Naive thymus-derived CD4-positive, alpha-beta T cell (primary cell): ENCODE measurements at regions not wholly inside any gene's neighbourhood (a gene's known extent, or its start where the extent isn't known, plus 50 kb on each side); places are given as distances from the start of the nearest gene placed in this dataset.

Source experiments
- ATAC-seq: fragments of 150-1000 bp; cut with Tn5 transposase; 2 replicates; pipeline ENCODE4 v1.10.0; 2021; ENCODE audit warnings: mild to moderate bottlenecking, moderate library complexity
- CTCF ChIA-PET: fragments of 350-600 bp; sonication (Branson Sonifier 250); formaldehyde crosslinking; loops from one replicate; lab custom pipeline; 2021; ENCODE audit warnings: antibody characterized with exemption; lab: Charles Lee
- POLR2A ChIA-PET: fragments of 350-600 bp; sonication (Branson Sonifier 250); formaldehyde crosslinking; loops from one replicate; lab custom pipeline; 2021; ENCODE audit warnings: antibody characterized with exemption, inconsistent platforms; lab: Charles Lee
- DNase-seq, 9 donors: peaks; one replicate each; pipeline versions ENCODE4 v3.0.0 to v3.0.0-alpha.2; 2020 to 2022; ENCODE audit warnings: mixed read lengths in 1 of 9
- H3K27ac ChIP-seq: one replicate; pipeline ENCODE4 v1.7.0; 2013; ENCODE audit warnings: mild to moderate bottlenecking, low read depth, low read length, moderate library complexity
- H3K27me3 ChIP-seq, 2 donors: one replicate each; pipeline ENCODE4 v1.7.0; 2013; ENCODE audit warnings: low read length in 2 of 2, mild to moderate bottlenecking in 2 of 2, moderate library complexity in 2 of 2; ENCODE audit not compliant: control insufficient read depth in 2 of 2, insufficient read depth in 2 of 2
- H3K36me3 ChIP-seq, 3 experiments: 1 replicate in 2 of 3; 2 replicates in 1 of 3; pipeline ENCODE4 v1.7.0; 2013; ENCODE audit warnings: low read length in 3 of 3, mild to moderate bottlenecking in 3 of 3, moderate library complexity in 1 of 3; ENCODE audit not compliant: insufficient read depth in 3 of 3, control insufficient read depth in 2 of 3
- H3K4me1 ChIP-seq, 2 donors: one replicate each; pipeline ENCODE4 v1.7.0; 2013; ENCODE audit warnings: low read length in 2 of 2, mild to moderate bottlenecking in 2 of 2, moderate library complexity in 1 of 2; ENCODE audit not compliant: control insufficient read depth in 2 of 2, insufficient read depth in 2 of 2
- H3K4me3 ChIP-seq: 2 replicates; pipeline ENCODE4 v1.7.0; 2013; ENCODE audit warnings: mild to moderate bottlenecking, low read length
- H3K9me3 ChIP-seq, 3 experiments: 1 replicate in 2 of 3; 2 replicates in 1 of 3; pipeline ENCODE4 v1.7.0; 2013; ENCODE audit warnings: low read length in 3 of 3; ENCODE audit not compliant: control insufficient read depth in 2 of 3
- H3K27ac Mint-ChIP-seq, 9 donors: one replicate each; pipeline ENCODE4 v1.8.0; 2020 to 2022; ENCODE audit warnings: mixed read lengths in 9 of 9, mild to moderate bottlenecking in 8 of 9, moderate library complexity in 5 of 9, inconsistent platforms in 2 of 9
- H3K27me3 Mint-ChIP-seq, 5 donors: one replicate each; pipeline ENCODE4 v1.8.0; 2021 to 2022; ENCODE audit warnings: mixed read lengths in 5 of 5, mild to moderate bottlenecking in 1 of 5
- H3K36me3 Mint-ChIP-seq, 5 donors: one replicate each; pipeline ENCODE4 v1.8.0; 2020 to 2022; ENCODE audit warnings: mixed read lengths in 5 of 5, mild to moderate bottlenecking in 3 of 5, inconsistent platforms in 1 of 5
- H3K4me1 Mint-ChIP-seq, 7 donors: one replicate each; pipeline ENCODE4 v1.8.0; 2020 to 2022; ENCODE audit warnings: mixed read lengths in 7 of 7, mild to moderate bottlenecking in 3 of 7, inconsistent platforms in 1 of 7
- H3K4me3 Mint-ChIP-seq, 10 donors: one replicate each; pipeline ENCODE4 v1.8.0; 2020 to 2022; ENCODE audit warnings: mild to moderate bottlenecking in 10 of 10, mixed read lengths in 10 of 10, moderate library complexity in 6 of 10, inconsistent platforms in 2 of 10
- H3K9me3 Mint-ChIP-seq, 11 donors: one replicate each; pipeline ENCODE4 v1.8.0; 2020 to 2022; ENCODE audit warnings: mixed read lengths in 11 of 11, mild to moderate bottlenecking in 4 of 11, inconsistent platforms in 1 of 11, moderate library complexity in 1 of 11
- intact Hi-C, 2 donors: fragments of 100-400 bp; cut with micrococcal nuclease; formaldehyde crosslinking; loops; one replicate each; pipeline ENCODE4 v1.15.1; 2023

GRCh38 chr9:116100711-116101121, 52.9 kb upstream of the PAPPA start:
- no peak overlapping the region for H3K27ac Mint-ChIP-seq
- H3K4me3 ChIP-seq = no peak overlapping the region
- CTCF ChIA-PET = no interaction called here
- POLR2A ChIA-PET = no interaction called here
- peaks cover 0 to 5% (median 0%) of the 10 kb centered on the region in 5 donors for H3K27me3 Mint-ChIP-seq
- H3K27me3 ChIP-seq = no peaks in the 10 kb centered on the region
- ATAC-seq (no peak), DNase-seq (no peak)
- H3K9me3 Mint-ChIP-seq = peaks cover 0 to 20% (median 5%) of the 10 kb centered on the region in 11 donors
- no peaks in the 10 kb centered on the region for H3K4me1 Mint-ChIP-seq
- intact Hi-C loops = no loop called here
- no peaks in the 10 kb centered on the region for H3K4me1 ChIP-seq
- no peak overlapping the region for H3K4me3 Mint-ChIP-seq
- no peaks in the 10 kb centered on the region for H3K36me3 Mint-ChIP-seq
- no peak overlapping the region for H3K27ac ChIP-seq
- H3K36me3 ChIP-seq = no peaks in the 10 kb centered on the region
- no peaks in the 10 kb centered on the region for H3K9me3 ChIP-seq

GRCh38 chr9:116101516-116101915, 52.1 kb upstream of the PAPPA start:
- ChIA-PET CTCF (no interaction called here), POLR2A (no interaction called here)
- H3K4me1 ChIP-seq = no peaks in the 10 kb centered on the region
- Mint-ChIP-seq H3K27me3 (peaks cover 0 to 5% (median 0%) of the 10 kb centered on the region in 5 donors), H3K4me1 (no peaks in the 10 kb centered on the region), H3K27ac (no peak overlapping the region), H3K4me3 (no peak overlapping the region), H3K9me3 (peaks cover 0 to 17% (median 5%) of the 10 kb centered on the region in 11 donors), H3K36me3 (no peaks in the 10 kb centered on the region)
- no peak overlapping the region for H3K4me3 ChIP-seq
- ATAC-seq (no peak), DNase-seq (no peak)
- H3K27me3 ChIP-seq = no peaks in the 10 kb centered on the region
- H3K9me3 ChIP-seq = no peaks in the 10 kb centered on the region
- H3K27ac ChIP-seq = no peak overlapping the region
- intact Hi-C loops = no loop called here
- H3K36me3 ChIP-seq = no peaks in the 10 kb centered on the region

- no peak for DNase-seq
- ChIA-PET CTCF (no interaction called here), POLR2A (no interaction called here)
- peaks cover 0 to 14% (median 6%) of the 10 kb centered on the region in 11 donors for H3K9me3 Mint-ChIP-seq
- no peak overlapping the region for H3K27ac Mint-ChIP-seq
- H3K4me1 ChIP-seq = no peaks in the 10 kb centered on the region
- intact Hi-C loops = no loop called here
- ATAC-seq = no peak
- H3K4me1 Mint-ChIP-seq = no peaks in the 10 kb centered on the region
- no peak overlapping the region for H3K27ac ChIP-seq
- H3K4me3 Mint-ChIP-seq = no peak overlapping the region
- H3K4me3 ChIP-seq = no peak overlapping the region
- H3K9me3 ChIP-seq = no peaks in the 10 kb centered on the region
- no peaks in the 10 kb centered on the region for H3K36me3 ChIP-seq
- H3K27me3 Mint-ChIP-seq = no peaks in the 10 kb centered on the region
- H3K27me3 ChIP-seq = no peaks in the 10 kb centered on the region
- no peaks in the 10 kb centered on the region for H3K36me3 Mint-ChIP-seq
Measured at GRCh38 chr9:116102596-116102995, 51.0 kb upstream of the PAPPA start.
